ENCODE measurements at regions not wholly inside any gene's neighbourhood (a gene's known extent, or its start where the extent isn't known, plus 50 kb on each side); places are given as distances from the start of the nearest gene placed in this dataset.
"Not testable (repeated sequence)": the region's sequence is repeated elsewhere in the genome, so short reads cannot be mapped to it uniquely, and the experiment has no call there.

GRCh38 chr6:57878792-57879191, 561.4 kb downstream of the PRIM2 start:
- TF ChIP-seq SRF (IDR thresholded peaks at IDR 0.05; ENCODE audit: low read depth, low read length); CTCF (IDR thresholded peaks at IDR 0.05; ENCODE audit: control extremely low read depth in 1 of 3, insufficient read depth in 1 of 3, low read depth in 1 of 3, low read length in 3 of 3); YY1 (IDR thresholded peaks at IDR 0.05; ENCODE audit: low read depth, low read length); SUZ12 (IDR thresholded peaks at IDR 0.05; ENCODE audit: low read length); ZNF274 (IDR thresholded peaks at IDR 0.05; ENCODE audit: borderline replicate concordance, extremely low read depth, low read length); MAX (IDR thresholded peaks at IDR 0.05); EP300 (IDR thresholded peaks at IDR 0.05; ENCODE audit: borderline replicate concordance in 1 of 2, low read depth in 2 of 2, low read length in 2 of 2); SP4 (IDR thresholded peaks at IDR 0.05; ENCODE audit: low read length); CREB1 (IDR thresholded peaks at IDR 0.05); GABPA (IDR thresholded peaks at IDR 0.05; ENCODE audit: borderline replicate concordance, insufficient read depth, low read length); POLR2A (IDR thresholded peaks at IDR 0.05; ENCODE audit: control extremely low read depth in 1 of 2, low read depth in 2 of 2, low read length in 2 of 2): not testable (repeated sequence)
